ENCODE measurements at regions not wholly inside any gene's neighbourhood (a gene's known extent, or its start where the extent isn't known, plus 50 kb on each side); places are given as distances from the start of the nearest gene placed in this dataset.

DNA sequence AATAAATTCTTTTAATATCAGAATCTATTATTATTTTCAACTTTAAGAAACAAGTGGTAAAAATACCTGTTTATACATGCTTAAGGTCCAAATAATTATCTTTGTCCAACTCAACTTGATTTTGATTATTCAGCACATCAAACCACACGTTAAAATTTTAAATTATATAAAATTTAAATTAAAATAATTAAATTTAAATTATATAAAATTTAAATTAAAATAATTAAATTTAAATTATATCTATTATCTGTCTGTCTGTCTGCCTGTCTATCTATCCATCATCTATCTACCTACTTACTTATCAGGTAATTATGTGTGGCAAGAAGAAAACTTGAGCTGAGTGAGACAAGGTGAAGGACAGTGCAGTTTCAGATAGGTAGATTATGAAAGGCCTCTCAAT is 605.3 kb upstream of the RIOK2 start:
- Histone ChIP-seq H3K9me3 (ENCODE audit: control insufficient read depth in 4 of 4, low read length in 3 of 4) (no peaks in the 10 kb centered on the region), H3K27ac (ENCODE audit: low read depth in 1 of 2, low read length in 2 of 2) (no peak overlapping the region), H3K4me3 (ENCODE audit: low read depth in 1 of 3, low read length in 3 of 3) (no peak overlapping the region), H3K9ac (ENCODE audit: low read depth in 1 of 2, low read length in 2 of 2) (no peak overlapping the region), H3K4me1 (ENCODE audit: control insufficient read depth in 4 of 4, insufficient read depth in 4 of 4, low read length in 3 of 4) (no peaks in the 10 kb centered on the region), H3K27me3 (ENCODE audit: control insufficient read depth in 4 of 4, insufficient read depth in 4 of 4, low read length in 3 of 4) (no peaks in the 10 kb centered on the region), H3K36me3 (ENCODE audit: control insufficient read depth in 4 of 4, insufficient read depth in 3 of 4, low read depth in 1 of 4, low read length in 3 of 4) (no peaks in the 10 kb centered on the region)
- 77% methylated on average over 1 of the region's 1 CpG for whole genome bisulfite sequencing
- no peak for TF ChIP-seq RXRA (IDR thresholded peaks at IDR 0.05)
- no peak for TF ChIP-seq CTCF (IDR thresholded peaks at IDR 0.05; ENCODE audit: low read depth, low read length, missing input control)
- TF ChIP-seq, protein P1, sequence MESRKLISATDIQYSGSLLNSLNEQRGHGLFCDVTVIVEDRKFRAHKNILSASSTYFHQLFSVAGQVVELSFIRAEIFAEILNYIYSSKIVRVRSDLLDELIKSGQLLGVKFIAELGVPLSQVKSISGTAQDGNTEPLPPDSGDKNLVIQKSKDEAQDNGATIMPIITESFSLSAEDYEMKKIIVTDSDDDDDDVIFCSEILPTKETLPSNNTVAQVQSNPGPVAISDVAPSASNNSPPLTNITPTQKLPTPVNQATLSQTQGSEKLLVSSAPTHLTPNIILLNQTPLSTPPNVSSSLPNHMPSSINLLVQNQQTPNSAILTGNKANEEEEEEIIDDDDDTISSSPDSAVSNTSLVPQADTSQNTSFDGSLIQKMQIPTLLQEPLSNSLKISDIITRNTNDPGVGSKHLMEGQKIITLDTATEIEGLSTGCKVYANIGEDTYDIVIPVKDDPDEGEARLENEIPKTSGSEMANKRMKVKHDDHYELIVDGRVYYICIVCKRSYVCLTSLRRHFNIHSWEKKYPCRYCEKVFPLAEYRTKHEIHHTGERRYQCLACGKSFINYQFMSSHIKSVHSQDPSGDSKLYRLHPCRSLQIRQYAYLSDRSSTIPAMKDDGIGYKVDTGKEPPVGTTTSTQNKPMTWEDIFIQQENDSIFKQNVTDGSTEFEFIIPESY (IDR thresholded peaks at IDR 0.05): no peak
- TF ChIP-seq FOXA2 (IDR thresholded peaks at IDR 0.05): no peak
- no peak for TF ChIP-seq HNF4A (conservative IDR thresholded peaks at IDR 0.05)
- no peak for TF ChIP-seq TAF1 (conservative IDR thresholded peaks at IDR 0.05)
- TF ChIP-seq, protein P2, sequence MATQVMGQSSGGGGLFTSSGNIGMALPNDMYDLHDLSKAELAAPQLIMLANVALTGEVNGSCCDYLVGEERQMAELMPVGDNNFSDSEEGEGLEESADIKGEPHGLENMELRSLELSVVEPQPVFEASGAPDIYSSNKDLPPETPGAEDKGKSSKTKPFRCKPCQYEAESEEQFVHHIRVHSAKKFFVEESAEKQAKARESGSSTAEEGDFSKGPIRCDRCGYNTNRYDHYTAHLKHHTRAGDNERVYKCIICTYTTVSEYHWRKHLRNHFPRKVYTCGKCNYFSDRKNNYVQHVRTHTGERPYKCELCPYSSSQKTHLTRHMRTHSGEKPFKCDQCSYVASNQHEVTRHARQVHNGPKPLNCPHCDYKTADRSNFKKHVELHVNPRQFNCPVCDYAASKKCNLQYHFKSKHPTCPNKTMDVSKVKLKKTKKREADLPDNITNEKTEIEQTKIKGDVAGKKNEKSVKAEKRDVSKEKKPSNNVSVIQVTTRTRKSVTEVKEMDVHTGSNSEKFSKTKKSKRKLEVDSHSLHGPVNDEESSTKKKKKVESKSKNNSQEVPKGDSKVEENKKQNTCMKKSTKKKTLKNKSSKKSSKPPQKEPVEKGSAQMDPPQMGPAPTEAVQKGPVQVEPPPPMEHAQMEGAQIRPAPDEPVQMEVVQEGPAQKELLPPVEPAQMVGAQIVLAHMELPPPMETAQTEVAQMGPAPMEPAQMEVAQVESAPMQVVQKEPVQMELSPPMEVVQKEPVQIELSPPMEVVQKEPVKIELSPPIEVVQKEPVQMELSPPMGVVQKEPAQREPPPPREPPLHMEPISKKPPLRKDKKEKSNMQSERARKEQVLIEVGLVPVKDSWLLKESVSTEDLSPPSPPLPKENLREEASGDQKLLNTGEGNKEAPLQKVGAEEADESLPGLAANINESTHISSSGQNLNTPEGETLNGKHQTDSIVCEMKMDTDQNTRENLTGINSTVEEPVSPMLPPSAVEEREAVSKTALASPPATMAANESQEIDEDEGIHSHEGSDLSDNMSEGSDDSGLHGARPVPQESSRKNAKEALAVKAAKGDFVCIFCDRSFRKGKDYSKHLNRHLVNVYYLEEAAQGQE (IDR thresholded peaks at IDR 0.05): no peak
- TF ChIP-seq GABPA (IDR thresholded peaks at IDR 0.05 in 1 of 2, conservative IDR thresholded peaks at IDR 0.05 in 1 of 2): no peak
- no peak for TF ChIP-seq SP1 (IDR thresholded peaks at IDR 0.05)
- no peak for DNase-seq (ENCODE audit: low spot score)

DNA sequence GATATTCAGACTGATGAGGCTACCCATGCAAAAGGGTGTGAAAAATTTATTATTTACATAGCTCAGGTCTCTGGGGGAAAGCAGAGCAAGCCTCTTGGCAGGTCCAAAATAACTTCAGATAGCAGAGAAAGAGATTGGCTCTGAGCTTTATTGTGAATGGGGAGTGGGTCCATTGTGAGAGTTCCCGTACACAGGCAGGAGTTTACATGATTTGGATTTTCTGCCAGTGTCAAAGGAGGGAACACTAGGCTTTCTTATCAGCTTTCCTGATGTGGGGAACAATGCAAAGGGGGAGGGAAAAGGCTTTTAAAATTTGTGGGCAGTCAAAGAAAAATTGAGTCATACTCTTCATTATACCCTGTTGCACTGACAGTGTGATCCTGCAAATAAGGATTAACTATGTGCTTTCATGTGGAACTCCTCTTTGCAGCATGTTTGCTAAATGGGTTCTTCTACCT is 615.0 kb upstream of the RIOK2 start:
- H3K36me3 ChIP-seq (ENCODE audit: control insufficient read depth in 4 of 4, insufficient read depth in 3 of 4, low read depth in 1 of 4, low read length in 3 of 4): peaks cover 0 to 1% (median 0%) of the 10 kb centered on the region in 4 donors
- no peak for DNase-seq (ENCODE audit: low spot score)
- TF ChIP-seq HNF4A (conservative IDR thresholded peaks at IDR 0.05): no peak
- no peak for TF ChIP-seq GABPA (IDR thresholded peaks at IDR 0.05 in 1 of 2, conservative IDR thresholded peaks at IDR 0.05 in 1 of 2)
- no peak for TF ChIP-seq YY1 (IDR thresholded peaks at IDR 0.05)
- TF ChIP-seq CTCF (IDR thresholded peaks at IDR 0.05; ENCODE audit: low read depth, low read length, missing input control): no peak
- no peak for TF ChIP-seq NR2F2 (IDR thresholded peaks at IDR 0.05)
- TF ChIP-seq FOXA2 (IDR thresholded peaks at IDR 0.05): no peak
- TF ChIP-seq TAF1 (conservative IDR thresholded peaks at IDR 0.05): no peak
- TF ChIP-seq, protein P2 (IDR thresholded peaks at IDR 0.05): no peak
- TF ChIP-seq SP1 (IDR thresholded peaks at IDR 0.05): no peak
- TF ChIP-seq, protein P3, sequence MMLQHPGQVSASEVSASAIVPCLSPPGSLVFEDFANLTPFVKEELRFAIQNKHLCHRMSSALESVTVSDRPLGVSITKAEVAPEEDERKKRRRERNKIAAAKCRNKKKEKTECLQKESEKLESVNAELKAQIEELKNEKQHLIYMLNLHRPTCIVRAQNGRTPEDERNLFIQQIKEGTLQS (IDR thresholded peaks at IDR 0.05): no peak
- TF ChIP-seq, protein P1 (IDR thresholded peaks at IDR 0.05): no peak
- TF ChIP-seq FOXA1 (IDR thresholded peaks at IDR 0.05): no peak
- TF ChIP-seq RAD21 (IDR thresholded peaks at IDR 0.05): no peak
- TF ChIP-seq RXRA (IDR thresholded peaks at IDR 0.05): no peak
- no peak overlapping the region for H3K4me3 ChIP-seq (ENCODE audit: low read depth in 1 of 3, low read length in 3 of 3)
- H3K27me3 ChIP-seq (ENCODE audit: control insufficient read depth in 4 of 4, insufficient read depth in 4 of 4, low read length in 3 of 4): no peaks in the 10 kb centered on the region
- 33% methylated on average over 1 of the region's 1 CpG for WGBS
- no peak overlapping the region for H3K27ac ChIP-seq (ENCODE audit: low read depth in 1 of 2, low read length in 2 of 2)
- no peaks in the 10 kb centered on the region for H3K9me3 ChIP-seq (ENCODE audit: control insufficient read depth in 4 of 4, low read length in 3 of 4)
- H3K9ac ChIP-seq (ENCODE audit: low read depth in 1 of 2, low read length in 2 of 2): no peak overlapping the region
- H3K4me1 ChIP-seq (ENCODE audit: control insufficient read depth in 4 of 4, insufficient read depth in 4 of 4, low read length in 3 of 4): no peaks in the 10 kb centered on the region

Data from liver (tissue), 8 donors.